HG02852 (cell line): ENCODE measurements at regions not wholly inside any gene's neighbourhood (a gene's known extent, or its start where the extent isn't known, plus 50 kb on each side); places are given as distances from the start of the nearest gene placed in this dataset.
A peak's percentile ranks its signal among the peaks of the same experiment; 100 is the strongest.

Experiments used
- ATAC-seq: cut with Tn5 transposase; IDR thresholded peaks from one replicate; pipeline ENCODE4 v1.9.1; 2021; ENCODE audit warnings: mild to moderate bottlenecking, moderate library complexity; ENCODE audit not compliant: unreplicated experiment

GRCh38 chr6:139776041-139776440 is 401.6 kb upstream of the CITED2 start:
- ATAC-seq, result no peak

- ATAC-seq, result no peak
Measured at GRCh38 chr6:139768196-139768595, 393.7 kb upstream of the CITED2 start.

- ATAC-seq, result no peak
Measured at GRCh38 chr6:139766796-139767195, 392.3 kb upstream of the CITED2 start.

GRCh38 chr6:139765825-139766285 is 391.4 kb upstream of the CITED2 start:
- ATAC-seq, result no peak

GRCh38 chr6:139764498-139764986 is 390.1 kb upstream of the CITED2 start:
- ATAC-seq, result peak; percentile 75

- ATAC-seq, result no peak
Measured at GRCh38 chr6:139763468-139764210, 389.2 kb upstream of the CITED2 start.

GRCh38 chr6:139762587-139763031 is 388.2 kb upstream of the CITED2 start:
- ATAC-seq, result peak; percentile 63

- no peak for ATAC-seq
Measured at GRCh38 chr6:139760128-139760527, 385.7 kb upstream of the CITED2 start.

- ATAC-seq, result no peak
Measured at GRCh38 chr6:139759086-139759485, 384.6 kb upstream of the CITED2 start.

GRCh38 chr6:139758209-139758611 is 383.8 kb upstream of the CITED2 start:
- ATAC-seq, result no peak

- ATAC-seq, result no peak
Measured at GRCh38 chr6:139757784-139758183, 383.3 kb upstream of the CITED2 start.

GRCh38 chr6:139756381-139756780 is 381.9 kb upstream of the CITED2 start:
- ATAC-seq, result no peak

- ATAC-seq, result no peak
Measured at GRCh38 chr6:139754898-139755775, 380.7 kb upstream of the CITED2 start.

- ATAC-seq, result no peak
Measured at GRCh38 chr6:139753198-139753861, 378.9 kb upstream of the CITED2 start.

- no peak for ATAC-seq
Measured at GRCh38 chr6:139752086-139752485, 377.6 kb upstream of the CITED2 start.

- ATAC-seq, result no peak
Measured at GRCh38 chr6:139751179-139751578, 376.7 kb upstream of the CITED2 start.

- ATAC-seq, result no peak
Measured at GRCh38 chr6:139748353-139749146, 374.1 kb upstream of the CITED2 start.

- no peak for ATAC-seq
Measured at GRCh38 chr6:139747154-139747553, 372.7 kb upstream of the CITED2 start.

- no peak for ATAC-seq
Measured at GRCh38 chr6:139744891-139745290, 370.4 kb upstream of the CITED2 start.

- ATAC-seq, result no peak
Measured at GRCh38 chr6:139743664-139744437, 369.4 kb upstream of the CITED2 start.
